ENCODE measurements at regions not wholly inside any gene's neighbourhood (a gene's known extent, or its start where the extent isn't known, plus 50 kb on each side); places are given as distances from the start of the nearest gene placed in this dataset.

GRCh38 chr7:50182759-50183158, 89.7 kb upstream of the ZPBP start:
- TF ChIP-seq POLR2AphosphoS5 (IDR thresholded peaks at IDR 0.05; ENCODE audit: low read depth, low read length) (no peak), POLR2A (IDR thresholded peaks at IDR 0.05; ENCODE audit: low read depth, low read length) (no peak), TAF1 (IDR thresholded peaks at IDR 0.05; ENCODE audit: borderline replicate concordance, low read depth, low read length) (no peak)
